ENCODE measurements at regions not wholly inside any gene's neighbourhood (a gene's known extent, or its start where the extent isn't known, plus 50 kb on each side); places are given as distances from the start of the nearest gene placed in this dataset.

DNA sequence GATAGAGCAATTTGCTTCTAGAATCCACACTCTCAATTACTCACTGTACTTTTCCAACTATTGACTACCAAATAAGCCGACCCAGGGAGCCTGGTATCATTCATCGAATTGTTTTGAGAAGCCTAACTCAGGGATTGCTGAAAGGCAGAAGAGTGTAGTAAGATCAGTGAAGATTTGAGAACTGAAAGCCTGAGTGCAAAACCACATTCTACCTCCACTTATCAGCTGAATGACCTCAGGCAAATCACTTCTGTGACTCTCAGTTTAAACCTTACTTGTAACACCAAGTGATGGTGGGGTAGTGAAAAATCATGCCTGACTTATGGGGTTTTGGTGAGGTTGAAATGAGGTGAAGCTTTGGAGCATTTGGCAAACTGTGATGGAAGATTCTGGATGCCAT is 126.1 kb upstream of the MAX start:
- no peak for TF ChIP-seq CTCF (IDR thresholded peaks at IDR 0.05; ENCODE audit: low read depth, low read length)
- TF ChIP-seq, protein P1, sequence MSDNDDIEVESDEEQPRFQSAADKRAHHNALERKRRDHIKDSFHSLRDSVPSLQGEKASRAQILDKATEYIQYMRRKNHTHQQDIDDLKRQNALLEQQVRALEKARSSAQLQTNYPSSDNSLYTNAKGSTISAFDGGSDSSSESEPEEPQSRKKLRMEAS (IDR thresholded peaks at IDR 0.05; ENCODE audit: low read depth, low read length), result no peak
- no peak for TF ChIP-seq POLR2A (IDR thresholded peaks at IDR 0.05; ENCODE audit: extremely low read depth, insufficient read length)
- no peak for TF ChIP-seq MYC (IDR thresholded peaks at IDR 0.05; ENCODE audit: low read depth, low read length)

All from NB4 (cell line).